ENCODE measurements at regions not wholly inside any gene's neighbourhood (a gene's known extent, or its start where the extent isn't known, plus 50 kb on each side); places are given as distances from the start of the nearest gene placed in this dataset.

GRCh38 chr16:86079255-86079885 is 180.4 kb downstream of the IRF8 start:
- Histone ChIP-seq H2BK15ac (ENCODE audit: low read length) (no peak overlapping the region), H3K27ac (replicated peaks; ENCODE audit: low read length) (no peak overlapping the region), H3K23ac (ENCODE audit: low read depth, low read length, poor library complexity) (no peak overlapping the region), H3K4ac (ENCODE audit: low read length) (no peak overlapping the region), H3K36me3 (replicated peaks in 1 of 2; ENCODE audit: control insufficient read depth in 2 of 2, insufficient read depth in 2 of 2, low read length in 2 of 2) (no peaks in the 10 kb centered on the region), H3K9ac (ENCODE audit: low read depth, low read length, poor library complexity) (no peak overlapping the region), H3K4me2 (ENCODE audit: insufficient read depth, low read length, poor library complexity, severe bottlenecking) (no peak overlapping the region), H2AK5ac (ENCODE audit: low read depth, low read length) (no peak overlapping the region), H2BK5ac (ENCODE audit: low read length) (no peak overlapping the region), H3K9me3 (replicated peaks in 1 of 2; ENCODE audit: control insufficient read depth in 2 of 2, insufficient read depth in 1 of 2, low read depth in 1 of 2, low read length in 2 of 2) (no peaks in the 10 kb centered on the region), H3K4me3 (ENCODE audit: low read length in 2 of 2) (no peak overlapping the region), H4K91ac (ENCODE audit: low read depth, low read length, poor library complexity) (no peak overlapping the region), H4K8ac (ENCODE audit: low read depth, low read length) (no peak overlapping the region), H2AFZ (ENCODE audit: low read length) (no peak overlapping the region), H3K4me1 (ENCODE audit: control insufficient read depth in 2 of 2, insufficient read depth in 1 of 2, low read depth in 1 of 2, low read length in 2 of 2) (peaks cover 1 to 17% of the 10 kb centered on the region in 2 donors), H3K14ac (ENCODE audit: low read length) (no peak overlapping the region), H3K79me1 (ENCODE audit: low read depth, low read length) (no peaks in the 10 kb centered on the region), H2BK12ac (ENCODE audit: low read length) (no peak overlapping the region), H3K27me3 (ENCODE audit: control insufficient read depth in 3 of 3, insufficient read depth in 3 of 3, low read depth in 1 of 3, low read length in 3 of 3) (peaks cover 0 to 36% (median 0%) of the 10 kb centered on the region in 3 experiments), H2BK120ac (ENCODE audit: low read depth, low read length) (no peak overlapping the region), H3K18ac (ENCODE audit: low read length) (no peak overlapping the region)
- no peak for DNase-seq (ENCODE audit: low spot score)
- no CpG with 5 or more reads among the region's 15 CpGs for WGBS, 2 donors (ENCODE audit: extremely low coverage in 2 of 2, insufficient read length in 2 of 2, insufficient replicate concordance in 1 of 2)

- DNase-seq (ENCODE audit: low spot score): no peak
- Histone ChIP-seq H2AFZ (ENCODE audit: low read length) (no peak overlapping the region), H4K8ac (ENCODE audit: low read depth, low read length) (no peak overlapping the region), H2BK120ac (ENCODE audit: low read depth, low read length) (no peak overlapping the region), H3K4me1 (ENCODE audit: control insufficient read depth in 2 of 2, insufficient read depth in 1 of 2, low read depth in 1 of 2, low read length in 2 of 2) (peaks cover 0 to 10% of the 10 kb centered on the region in 2 donors), H3K36me3 (replicated peaks in 1 of 2; ENCODE audit: control insufficient read depth in 2 of 2, insufficient read depth in 2 of 2, low read length in 2 of 2) (no peaks in the 10 kb centered on the region), H2BK15ac (ENCODE audit: low read length) (no peak overlapping the region), H4K91ac (ENCODE audit: low read depth, low read length, poor library complexity) (no peak overlapping the region), H2AK5ac (ENCODE audit: low read depth, low read length) (no peak overlapping the region), H3K23ac (ENCODE audit: low read depth, low read length, poor library complexity) (no peak overlapping the region), H3K18ac (ENCODE audit: low read length) (peak overlapping the region; percentile 29), H3K14ac (ENCODE audit: low read length) (no peak overlapping the region), H2BK12ac (ENCODE audit: low read length) (no peak overlapping the region), H3K4ac (ENCODE audit: low read length) (no peak overlapping the region), H3K27ac (replicated peaks; ENCODE audit: low read length) (no peak overlapping the region), H2BK5ac (ENCODE audit: low read length) (no peak overlapping the region), H3K27me3 (ENCODE audit: control insufficient read depth in 3 of 3, insufficient read depth in 3 of 3, low read depth in 1 of 3, low read length in 3 of 3) (peaks cover 0 to 31% (median 0%) of the 10 kb centered on the region in 3 experiments), H3K4me3 (ENCODE audit: low read length in 2 of 2) (no peak overlapping the region), H3K9ac (ENCODE audit: low read depth, low read length, poor library complexity) (no peak overlapping the region), H3K79me1 (ENCODE audit: low read depth, low read length) (no peaks in the 10 kb centered on the region), H3K4me2 (ENCODE audit: insufficient read depth, low read length, poor library complexity, severe bottlenecking) (no peak overlapping the region), H3K9me3 (replicated peaks in 1 of 2; ENCODE audit: control insufficient read depth in 2 of 2, insufficient read depth in 1 of 2, low read depth in 1 of 2, low read length in 2 of 2) (no peaks in the 10 kb centered on the region)
- no CpG with 5 or more reads among the region's 13 CpGs for WGBS, 2 donors (ENCODE audit: extremely low coverage in 2 of 2, insufficient read length in 2 of 2, insufficient replicate concordance in 1 of 2)
Observed at GRCh38 chr16:86080131-86080875, 181.3 kb downstream of the IRF8 start.

GRCh38 chr16:86080982-86081381 is 182.0 kb downstream of the IRF8 start:
- Histone ChIP-seq H3K9me3 (replicated peaks in 1 of 2; ENCODE audit: control insufficient read depth in 2 of 2, insufficient read depth in 1 of 2, low read depth in 1 of 2, low read length in 2 of 2) (no peaks in the 10 kb centered on the region), H3K14ac (ENCODE audit: low read length) (no peak overlapping the region), H3K18ac (ENCODE audit: low read length) (no peak overlapping the region), H3K27me3 (ENCODE audit: control insufficient read depth in 3 of 3, insufficient read depth in 3 of 3, low read depth in 1 of 3, low read length in 3 of 3) (peaks cover 0 to 31% (median 0%) of the 10 kb centered on the region in 3 experiments), H3K36me3 (replicated peaks in 1 of 2; ENCODE audit: control insufficient read depth in 2 of 2, insufficient read depth in 2 of 2, low read length in 2 of 2) (no peaks in the 10 kb centered on the region), H3K27ac (replicated peaks; ENCODE audit: low read length) (no peak overlapping the region), H2AFZ (ENCODE audit: low read length) (no peak overlapping the region), H2BK120ac (ENCODE audit: low read depth, low read length) (no peak overlapping the region), H2BK15ac (ENCODE audit: low read length) (no peak overlapping the region), H3K4me2 (ENCODE audit: insufficient read depth, low read length, poor library complexity, severe bottlenecking) (no peak overlapping the region), H3K4me1 (ENCODE audit: control insufficient read depth in 2 of 2, insufficient read depth in 1 of 2, low read depth in 1 of 2, low read length in 2 of 2) (peaks cover 0 to 9% of the 10 kb centered on the region in 2 donors), H3K4ac (ENCODE audit: low read length) (no peak overlapping the region), H3K9ac (ENCODE audit: low read depth, low read length, poor library complexity) (no peak overlapping the region), H2BK12ac (ENCODE audit: low read length) (no peak overlapping the region), H2AK5ac (ENCODE audit: low read depth, low read length) (no peak overlapping the region), H3K23ac (ENCODE audit: low read depth, low read length, poor library complexity) (no peak overlapping the region), H4K91ac (ENCODE audit: low read depth, low read length, poor library complexity) (no peak overlapping the region), H3K79me1 (ENCODE audit: low read depth, low read length) (no peaks in the 10 kb centered on the region), H4K8ac (ENCODE audit: low read depth, low read length) (no peak overlapping the region), H3K4me3 (ENCODE audit: low read length in 2 of 2) (no peak overlapping the region), H2BK5ac (ENCODE audit: low read length) (no peak overlapping the region)
- WGBS, 2 donors (ENCODE audit: extremely low coverage in 2 of 2, insufficient read length in 2 of 2, insufficient replicate concordance in 1 of 2): no CpG with 5 or more reads among the region's 6 CpGs
- no peak for DNase-seq (ENCODE audit: low spot score)

GRCh38 chr16:86082418-86083030 is 183.6 kb downstream of the IRF8 start:
- Histone ChIP-seq H2BK15ac (ENCODE audit: low read length) (no peak overlapping the region), H3K36me3 (replicated peaks in 1 of 2; ENCODE audit: control insufficient read depth in 2 of 2, insufficient read depth in 2 of 2, low read length in 2 of 2) (no peaks in the 10 kb centered on the region), H2AFZ (ENCODE audit: low read length) (no peak overlapping the region), H3K9me3 (replicated peaks in 1 of 2; ENCODE audit: control insufficient read depth in 2 of 2, insufficient read depth in 1 of 2, low read depth in 1 of 2, low read length in 2 of 2) (no peaks in the 10 kb centered on the region), H4K8ac (ENCODE audit: low read depth, low read length) (no peak overlapping the region), H3K23ac (ENCODE audit: low read depth, low read length, poor library complexity) (no peak overlapping the region), H3K4me3 (ENCODE audit: low read length in 2 of 2) (no peak overlapping the region), H3K18ac (ENCODE audit: low read length) (peak overlapping the region; percentile 44), H3K4me2 (ENCODE audit: insufficient read depth, low read length, poor library complexity, severe bottlenecking) (no peak overlapping the region), H3K14ac (ENCODE audit: low read length) (peak overlapping the region; percentile 2), H3K4me1 (ENCODE audit: control insufficient read depth in 2 of 2, insufficient read depth in 1 of 2, low read depth in 1 of 2, low read length in 2 of 2) (peaks cover 0 to 9% of the 10 kb centered on the region in 2 donors), H3K4ac (ENCODE audit: low read length) (no peak overlapping the region), H3K27ac (replicated peaks; ENCODE audit: low read length) (no peak overlapping the region), H2BK12ac (ENCODE audit: low read length) (no peak overlapping the region), H2AK5ac (ENCODE audit: low read depth, low read length) (no peak overlapping the region), H3K79me1 (ENCODE audit: low read depth, low read length) (no peaks in the 10 kb centered on the region), H2BK120ac (ENCODE audit: low read depth, low read length) (no peak overlapping the region), H3K27me3 (ENCODE audit: control insufficient read depth in 3 of 3, insufficient read depth in 3 of 3, low read depth in 1 of 3, low read length in 3 of 3) (peaks cover 0 to 35% (median 0%) of the 10 kb centered on the region in 3 experiments), H3K9ac (ENCODE audit: low read depth, low read length, poor library complexity) (no peak overlapping the region), H4K91ac (ENCODE audit: low read depth, low read length, poor library complexity) (no peak overlapping the region), H2BK5ac (ENCODE audit: low read length) (no peak overlapping the region)
- WGBS, 2 donors (ENCODE audit: extremely low coverage in 2 of 2, insufficient read length in 2 of 2, insufficient replicate concordance in 1 of 2): no CpG with 5 or more reads among the region's 10 CpGs
- no peak for DNase-seq (ENCODE audit: low spot score)
